GM12891 (cell line): ENCODE measurements at regions not wholly inside any gene's neighbourhood (a gene's known extent, or its start where the extent isn't known, plus 50 kb on each side); places are given as distances from the start of the nearest gene placed in this dataset.

Source experiments
- POLR2A ChIP-seq: IDR thresholded peaks from 2 replicates; pipeline ENCODE4 v1.6.1; 2011; ENCODE audit warnings: low read depth, low read length, control low read depth
- POLR2AphosphoS5 ChIP-seq: IDR thresholded peaks from 2 replicates; pipeline ENCODE4 v1.6.1; 2011; ENCODE audit warnings: low read depth, low read length, control low read depth
- POU2F2 ChIP-seq: IDR thresholded peaks from 2 replicates; pipeline ENCODE4 v1.6.1; 2011; ENCODE audit warnings: low read depth, mild to moderate bottlenecking, control low read depth, low read length, moderate library complexity

DNA sequence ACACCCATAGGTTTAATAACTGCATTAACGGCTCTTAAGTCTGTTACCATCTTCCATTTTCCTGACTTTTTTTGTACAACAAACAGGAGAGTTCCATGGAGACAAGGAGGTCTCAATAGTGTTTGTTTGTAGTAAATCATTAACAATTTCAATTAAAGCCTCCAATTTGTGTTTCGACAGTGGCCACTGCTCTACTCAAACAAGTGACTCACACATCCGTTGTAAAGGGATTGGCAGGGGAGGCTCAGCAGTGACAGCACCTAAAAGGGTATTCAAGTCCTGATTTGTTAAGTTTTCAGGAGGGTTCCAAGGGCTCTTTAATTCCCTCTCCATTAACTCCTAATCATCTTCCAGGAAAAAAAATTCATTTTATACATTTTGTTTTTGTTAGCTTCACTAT lies 1454.2 kb downstream of the NLGN4Y start:
- TF ChIP-seq POLR2A, result no peak
- no peak for TF ChIP-seq POLR2AphosphoS5
- TF ChIP-seq POU2F2, result no peak
